Naive thymus-derived CD4-positive, alpha-beta T cell (primary cell): ENCODE measurements at regions not wholly inside any gene's neighbourhood (a gene's known extent, or its start where the extent isn't known, plus 50 kb on each side); places are given as distances from the start of the nearest gene placed in this dataset.
"Not testable (repeated sequence)": the region's sequence is repeated elsewhere in the genome, so short reads cannot be mapped to it uniquely, and the experiment has no call there.

Experiments used
- ATAC-seq: fragments of 150-1000 bp; cut with Tn5 transposase; 2 replicates; pipeline ENCODE4 v1.10.0; 2021; ENCODE audit warnings: mild to moderate bottlenecking, moderate library complexity
- CTCF ChIA-PET: fragments of 350-600 bp; sonication (Branson Sonifier 250); formaldehyde crosslinking; loops from one replicate; lab custom pipeline; 2021; ENCODE audit warnings: antibody characterized with exemption; lab: Charles Lee
- POLR2A ChIA-PET: fragments of 350-600 bp; sonication (Branson Sonifier 250); formaldehyde crosslinking; loops from one replicate; lab custom pipeline; 2021; ENCODE audit warnings: antibody characterized with exemption, inconsistent platforms; lab: Charles Lee
- DNase-seq, 9 donors: peaks; one replicate each; pipeline versions ENCODE4 v3.0.0 to v3.0.0-alpha.2; 2020 to 2022; ENCODE audit warnings: mixed read lengths in 1 of 9
- H3K27ac ChIP-seq: one replicate; pipeline ENCODE4 v1.7.0; 2013; ENCODE audit warnings: mild to moderate bottlenecking, low read depth, low read length, moderate library complexity
- H3K27me3 ChIP-seq, 2 donors: one replicate each; pipeline ENCODE4 v1.7.0; 2013; ENCODE audit warnings: low read length in 2 of 2, mild to moderate bottlenecking in 2 of 2, moderate library complexity in 2 of 2; ENCODE audit not compliant: control insufficient read depth in 2 of 2, insufficient read depth in 2 of 2
- H3K36me3 ChIP-seq, 3 experiments: 1 replicate in 2 of 3; 2 replicates in 1 of 3; pipeline ENCODE4 v1.7.0; 2013; ENCODE audit warnings: low read length in 3 of 3, mild to moderate bottlenecking in 3 of 3, moderate library complexity in 1 of 3; ENCODE audit not compliant: insufficient read depth in 3 of 3, control insufficient read depth in 2 of 3
- H3K4me1 ChIP-seq, 2 donors: one replicate each; pipeline ENCODE4 v1.7.0; 2013; ENCODE audit warnings: low read length in 2 of 2, mild to moderate bottlenecking in 2 of 2, moderate library complexity in 1 of 2; ENCODE audit not compliant: control insufficient read depth in 2 of 2, insufficient read depth in 2 of 2
- H3K4me3 ChIP-seq: 2 replicates; pipeline ENCODE4 v1.7.0; 2013; ENCODE audit warnings: mild to moderate bottlenecking, low read length
- H3K9me3 ChIP-seq, 3 experiments: 1 replicate in 2 of 3; 2 replicates in 1 of 3; pipeline ENCODE4 v1.7.0; 2013; ENCODE audit warnings: low read length in 3 of 3; ENCODE audit not compliant: control insufficient read depth in 2 of 3
- H3K27ac Mint-ChIP-seq, 9 donors: one replicate each; pipeline ENCODE4 v1.8.0; 2020 to 2022; ENCODE audit warnings: mixed read lengths in 9 of 9, mild to moderate bottlenecking in 8 of 9, moderate library complexity in 5 of 9, inconsistent platforms in 2 of 9
- H3K27me3 Mint-ChIP-seq, 5 donors: one replicate each; pipeline ENCODE4 v1.8.0; 2021 to 2022; ENCODE audit warnings: mixed read lengths in 5 of 5, mild to moderate bottlenecking in 1 of 5
- H3K36me3 Mint-ChIP-seq, 5 donors: one replicate each; pipeline ENCODE4 v1.8.0; 2020 to 2022; ENCODE audit warnings: mixed read lengths in 5 of 5, mild to moderate bottlenecking in 3 of 5, inconsistent platforms in 1 of 5
- H3K4me1 Mint-ChIP-seq, 7 donors: one replicate each; pipeline ENCODE4 v1.8.0; 2020 to 2022; ENCODE audit warnings: mixed read lengths in 7 of 7, mild to moderate bottlenecking in 3 of 7, inconsistent platforms in 1 of 7
- H3K4me3 Mint-ChIP-seq, 10 donors: one replicate each; pipeline ENCODE4 v1.8.0; 2020 to 2022; ENCODE audit warnings: mild to moderate bottlenecking in 10 of 10, mixed read lengths in 10 of 10, moderate library complexity in 6 of 10, inconsistent platforms in 2 of 10
- H3K9me3 Mint-ChIP-seq, 11 donors: one replicate each; pipeline ENCODE4 v1.8.0; 2020 to 2022; ENCODE audit warnings: mixed read lengths in 11 of 11, mild to moderate bottlenecking in 4 of 11, inconsistent platforms in 1 of 11, moderate library complexity in 1 of 11
- intact Hi-C, 2 donors: fragments of 100-400 bp; cut with micrococcal nuclease; formaldehyde crosslinking; loops; one replicate each; pipeline ENCODE4 v1.15.1; 2023

DNA sequence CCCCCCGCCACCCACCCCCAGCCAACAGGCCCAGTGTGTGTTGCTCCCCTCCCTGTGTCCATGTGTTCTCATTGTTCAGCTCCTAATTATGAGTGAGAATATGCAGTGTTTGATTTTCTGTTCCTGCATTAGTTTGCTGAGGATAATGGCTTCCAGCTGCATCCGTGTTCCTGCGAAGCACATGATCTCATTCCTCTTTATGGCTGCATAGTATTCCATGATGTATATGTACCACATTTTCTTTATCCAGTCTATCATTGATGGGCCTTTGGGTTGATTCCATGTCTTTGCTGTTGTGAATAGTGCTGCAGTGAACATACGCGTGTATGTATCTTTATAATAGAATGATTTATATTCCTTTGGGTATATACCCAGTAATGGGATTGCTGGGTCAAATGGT is 68.8 kb upstream of the TNRC6B start:
- peaks cover 34 to 54% of the 10 kb centered on the region in 2 donors for H3K4me1 ChIP-seq
- not testable (repeated sequence) for H3K9me3 Mint-ChIP-seq, H3K27me3 Mint-ChIP-seq, H3K36me3 ChIP-seq, H3K27me3 ChIP-seq, ATAC-seq, H3K4me3 ChIP-seq, DNase-seq, H3K27ac ChIP-seq, H3K9me3 ChIP-seq
- Mint-ChIP-seq H3K36me3 (peaks cover 0 to 27% (median 0%) of the 10 kb centered on the region in 5 donors), H3K27ac (peak overlapping the region in 8 of 9 donors; percentile 30 to 85 (median 62)), H3K4me3 (peak overlapping the region in 7 of 10 donors; percentile 13 to 78 (median 32)), H3K4me1 (peaks cover 53 to 100% (median 95%) of the 10 kb centered on the region in 7 donors)
- CTCF ChIA-PET: interaction anchor here (0.6 to 1.1 kb wide), 3 partner anchors 9 to 553 kb away, joined by 3 read pairs; no protein-coding TSS in a partner anchor
- intact Hi-C loops: loop anchor here (1.0 to 5.0 kb wide), 3 partner anchors 7 to 68 kb away; partner anchors contain the start of gene TNRC6B (in 1 of the 2)
- POLR2A ChIA-PET: interaction anchor here (0.9 kb wide), 1 partner anchor 69 kb away, joined by 3 read pairs; the partner anchor contains the start of gene TNRC6B

DNA sequence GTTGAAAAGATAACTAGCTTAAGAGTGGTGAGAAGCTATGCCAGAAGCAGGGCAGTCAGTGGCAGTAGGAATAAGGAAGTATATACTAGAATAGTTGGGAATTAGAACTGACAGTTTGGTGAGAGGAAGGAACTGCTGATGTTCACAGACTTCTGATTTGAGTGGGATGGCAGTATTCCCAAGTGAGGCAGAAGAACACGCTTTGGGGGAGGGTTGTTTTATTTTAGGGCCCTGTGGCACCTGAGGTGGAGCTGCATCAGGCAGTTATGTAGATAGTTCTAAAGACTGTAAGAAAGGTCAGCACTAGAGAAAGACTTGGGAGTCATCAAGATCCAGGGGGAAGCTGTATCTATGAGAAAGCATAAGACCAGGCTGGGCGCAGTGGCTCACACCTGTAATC is 66.3 kb upstream of the TNRC6B start:
- no peak for DNase-seq
- CTCF ChIA-PET: no interaction called here
- Histone ChIP-seq H3K36me3 (no peaks in the 10 kb centered on the region), H3K9me3 (no peaks in the 10 kb centered on the region), H3K27ac (no peak overlapping the region), H3K27me3 (no peaks in the 10 kb centered on the region), H3K4me3 (no peak overlapping the region), H3K4me1 (peaks cover 41 to 65% of the 10 kb centered on the region in 2 donors)
- Mint-ChIP-seq H3K9me3 (no peaks in the 10 kb centered on the region), H3K4me1 (peaks cover 51 to 100% (median 95%) of the 10 kb centered on the region in 7 donors), H3K27ac (peak overlapping the region in 8 of 9 donors; percentile 53 to 88 (median 77)), H3K27me3 (no peaks in the 10 kb centered on the region), H3K36me3 (peaks cover 0 to 18% (median 0%) of the 10 kb centered on the region in 5 donors), H3K4me3 (peak overlapping the region in 7 of 10 donors; percentile 39 to 63 (median 48))
- ATAC-seq: no peak
- intact Hi-C loops: no loop called here
- POLR2A ChIA-PET: interaction anchor here (0.6 to 1.6 kb wide), 3 partner anchors 8 to 85 kb away, joined by 3 to 4 read pairs (median 3); no protein-coding TSS in a partner anchor

DNA sequence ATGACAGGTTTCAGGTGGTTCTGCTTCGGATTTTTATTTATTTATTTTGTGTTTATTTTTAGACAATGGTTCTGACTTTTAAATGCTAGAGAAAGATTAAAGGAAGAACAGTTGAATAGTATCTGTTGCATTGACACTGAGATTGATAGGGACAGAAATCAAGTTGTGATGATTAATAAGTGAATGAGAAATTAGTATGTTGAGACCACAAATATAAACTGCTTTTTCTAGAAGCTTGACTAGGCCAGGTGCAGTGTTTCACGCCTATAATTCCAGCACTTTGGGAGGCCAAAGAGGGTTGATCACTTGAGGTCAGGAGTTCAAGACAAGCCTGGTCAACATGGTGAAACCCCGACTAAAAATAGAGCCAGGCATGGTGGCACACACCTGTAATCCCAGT is 65.1 kb upstream of the TNRC6B start:
- Mint-ChIP-seq H3K36me3 (peaks cover 0 to 21% (median 0%) of the 10 kb centered on the region in 5 donors), H3K9me3 (no peaks in the 10 kb centered on the region), H3K4me3 (peak overlapping the region in 6 of 10 donors; percentile 19 to 51 (median 42)), H3K27ac (peak overlapping the region in 8 of 9 donors; percentile 62 to 87 (median 80)), H3K4me1 (peaks cover 52 to 100% (median 96%) of the 10 kb centered on the region in 7 donors), H3K27me3 (no peaks in the 10 kb centered on the region)
- Histone ChIP-seq H3K27me3 (no peaks in the 10 kb centered on the region), H3K36me3 (no peaks in the 10 kb centered on the region), H3K4me3 (no peak overlapping the region), H3K27ac (no peak overlapping the region), H3K4me1 (peaks cover 43 to 66% of the 10 kb centered on the region in 2 donors), H3K9me3 (no peaks in the 10 kb centered on the region)
- ChIA-PET POLR2A (no interaction called here), CTCF (no interaction called here)
- intact Hi-C loops: no loop called here
- no peak for DNase-seq
- no peak for ATAC-seq

DNA sequence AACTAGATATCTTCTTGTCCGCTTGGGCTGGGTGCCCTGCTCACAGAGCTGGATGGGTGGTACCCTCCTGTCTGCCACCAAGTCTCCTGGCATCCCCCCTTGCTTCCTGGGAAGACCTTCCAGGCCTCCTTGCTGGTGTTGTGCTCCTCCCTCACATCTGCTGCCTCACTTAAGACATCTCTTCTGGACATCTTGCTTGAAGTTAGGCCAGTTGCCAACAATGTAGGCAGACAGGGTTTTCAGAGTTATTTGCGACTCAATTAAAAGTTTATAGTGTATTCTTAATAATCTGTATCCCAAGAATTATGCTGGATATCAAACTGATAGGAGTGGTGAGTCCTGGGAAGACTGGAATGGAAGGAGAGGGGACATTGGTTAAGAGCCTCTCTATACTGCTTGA is 64.0 kb upstream of the TNRC6B start:
- peaks cover 0 to 25% (median 2%) of the 10 kb centered on the region in 5 donors for H3K36me3 Mint-ChIP-seq
- intact Hi-C loops: no loop called here

DNA sequence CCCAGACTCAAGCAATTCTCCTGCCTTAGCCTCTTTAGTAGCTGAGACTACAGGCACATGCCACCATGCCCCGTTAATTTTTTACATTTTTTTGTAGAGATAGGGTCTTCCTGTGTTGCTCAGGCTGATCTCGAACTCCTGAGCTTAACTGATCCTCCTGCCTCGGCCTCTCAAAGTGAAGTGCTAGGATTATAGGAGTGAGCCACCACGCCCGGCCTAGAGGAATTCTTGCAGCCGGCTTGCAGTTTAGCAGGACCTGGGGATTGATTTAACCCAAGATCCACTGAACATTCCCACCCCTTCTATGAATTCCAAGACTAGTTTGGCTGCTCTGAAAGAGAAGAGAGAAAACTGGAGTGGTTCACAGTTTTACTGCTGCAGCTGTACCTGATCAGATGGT is 63.3 kb upstream of the TNRC6B start:
- no peak for DNase-seq
- peak overlapping the region in 5 of 10 donors; percentile 20 to 59 (median 45) for H3K4me3 Mint-ChIP-seq
- no peak overlapping the region for H3K4me3 ChIP-seq
- ChIA-PET POLR2A (interaction anchor here (0.6 to 1.1 kb wide), 4 partner anchors 63 to 171 kb away, joined by 3 read pairs; no protein-coding TSS in a partner anchor), CTCF (no interaction called here)
- peaks cover 0 to 19% (median 4%) of the 10 kb centered on the region in 5 donors for H3K36me3 Mint-ChIP-seq
- peaks cover 0 to 8% (median 0%) of the 10 kb centered on the region in 3 experiments for H3K36me3 ChIP-seq
- H3K27ac ChIP-seq: peak overlapping the region; percentile 56
- no peaks in the 10 kb centered on the region for H3K9me3 Mint-ChIP-seq
- no peaks in the 10 kb centered on the region for H3K9me3 ChIP-seq
- H3K27me3 Mint-ChIP-seq: no peaks in the 10 kb centered on the region
- peak overlapping the region in 7 of 9 donors; percentile 62 to 91 (median 85) for H3K27ac Mint-ChIP-seq
- intact Hi-C loops: no loop called here
- peaks cover 33 to 74% of the 10 kb centered on the region in 2 donors for H3K4me1 ChIP-seq
- peaks cover 37 to 96% (median 92%) of the 10 kb centered on the region in 7 donors for H3K4me1 Mint-ChIP-seq
- no peaks in the 10 kb centered on the region for H3K27me3 ChIP-seq
- no peak for ATAC-seq

More for the DNA sequence above, 64.0 kb upstream of the TNRC6B start:
- H3K27me3 ChIP-seq: no peaks in the 10 kb centered on the region
- H3K9me3 ChIP-seq: no peaks in the 10 kb centered on the region
- H3K4me1 ChIP-seq: peaks cover 33 to 71% of the 10 kb centered on the region in 2 donors
- no peaks in the 10 kb centered on the region for H3K9me3 Mint-ChIP-seq
- ATAC-seq: no peak
- no peak for DNase-seq
- H3K4me1 Mint-ChIP-seq: peaks cover 41 to 100% (median 96%) of the 10 kb centered on the region in 7 donors
- H3K27me3 Mint-ChIP-seq: no peaks in the 10 kb centered on the region
- CTCF ChIA-PET: no interaction called here
- peak overlapping the region in 4 of 10 donors; percentile 4 to 53 (median 30) for H3K4me3 Mint-ChIP-seq
- H3K36me3 ChIP-seq: peaks cover 0 to under 1% (median 0%) of the 10 kb centered on the region in 3 experiments
- POLR2A ChIA-PET: interaction anchor here (1.1 kb wide), 1 partner anchor 66 kb away, joined by 3 read pairs; no protein-coding TSS in a partner anchor
- H3K27ac ChIP-seq: no peak overlapping the region
- no peak overlapping the region for H3K4me3 ChIP-seq
- peak overlapping the region in 7 of 9 donors; percentile 57 to 85 (median 81) for H3K27ac Mint-ChIP-seq

DNA sequence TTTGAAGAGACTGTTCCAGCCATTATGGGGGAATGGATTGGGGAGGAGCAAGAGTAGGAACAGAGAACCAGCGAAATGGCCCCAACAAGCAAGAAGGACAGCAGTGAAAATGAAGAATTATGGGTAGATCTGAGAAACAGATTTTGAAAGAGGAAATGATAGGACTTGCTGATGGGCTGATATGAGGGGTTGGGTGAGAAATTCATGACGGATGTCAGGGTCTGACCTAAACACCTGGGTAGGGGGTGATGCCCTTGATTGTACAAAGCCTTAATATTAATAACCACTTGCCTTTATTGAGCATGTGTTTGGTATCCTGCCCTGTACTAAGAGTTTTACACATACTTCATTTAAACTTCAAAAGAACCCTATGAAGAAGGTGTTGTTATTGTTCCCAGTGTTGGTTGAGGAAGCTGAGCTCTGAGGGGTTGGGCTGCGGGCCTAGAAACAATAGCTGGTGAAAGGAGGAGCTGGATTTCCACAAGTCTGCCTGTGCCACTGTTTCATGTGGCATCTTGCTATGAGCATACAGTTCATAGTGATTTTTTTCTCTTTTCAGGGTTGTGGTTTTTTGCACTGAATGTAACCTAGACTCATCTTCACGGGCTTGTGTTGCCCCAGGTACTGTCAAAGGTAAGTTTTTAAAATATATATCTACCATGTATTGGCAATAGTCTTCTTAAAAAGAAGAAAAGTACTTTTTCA is 61.1 kb upstream of the TNRC6B start:
- H3K36me3 ChIP-seq: peaks cover 0 to 18% (median 0%) of the 10 kb centered on the region in 3 experiments
- H3K27ac Mint-ChIP-seq: peak overlapping the region; percentile 79 to 94 (median 87)
- H3K4me3 Mint-ChIP-seq: peak overlapping the region; percentile 26 to 89 (median 78)
- H3K27me3 ChIP-seq: no peaks in the 10 kb centered on the region
- H3K27ac ChIP-seq: peak overlapping the region; percentile 48
- DNase-seq: peak in 8 of 9 donors; percentile 26 to 88 (median 84)
- H3K4me1 Mint-ChIP-seq: peaks cover 31 to 95% (median 92%) of the 10 kb centered on the region in 7 donors
- peaks cover 0 to 17% (median 14%) of the 10 kb centered on the region in 5 donors for H3K36me3 Mint-ChIP-seq
- intact Hi-C loops: loop anchor here in 1 of 2 donors (1.0 to 5.0 kb wide), 7 partner anchors 8 to 232 kb away; partner anchors contain the start of gene TNRC6B
- H3K27me3 Mint-ChIP-seq: no peaks in the 10 kb centered on the region
- H3K4me1 ChIP-seq: peaks cover 24 to 64% of the 10 kb centered on the region in 2 donors
- H3K4me3 ChIP-seq: peak overlapping the region; percentile 6
- POLR2A ChIA-PET: interaction anchor here (1.3 to 1.9 kb wide), 2 partner anchors 61 to 73 kb away, joined by 4 to 12 read pairs; partner anchors contain the start of gene TNRC6B
- no peaks in the 10 kb centered on the region for H3K9me3 ChIP-seq
- ATAC-seq: peak; percentile 95
- CTCF ChIA-PET: interaction anchor here (0.6 to 2.0 kb wide), 3 partner anchors 69 to 120 kb away, joined by 3 to 4 read pairs (median 3); no protein-coding TSS in a partner anchor
- H3K9me3 Mint-ChIP-seq: no peaks in the 10 kb centered on the region
